HepG2 (cell line): ENCODE measurements at regions not wholly inside any gene's neighbourhood (a gene's known extent, or its start where the extent isn't known, plus 50 kb on each side); places are given as distances from the start of the nearest gene placed in this dataset.

Experiments
- CHD2 ChIP-seq: IDR thresholded peaks from 2 replicates; pipeline ENCODE4 v1.6.1; 2011; ENCODE audit warnings: low read depth, low read length, improper control_type of control experiment
- CTCF ChIP-seq: sonication (generic); formaldehyde crosslinking; IDR thresholded peaks from 2 replicates; pipeline ENCODE4 v1.5.0; 2020; ENCODE audit warnings: mild to moderate bottlenecking, missing genetic modification reagents, moderate library complexity
- ZMAT3 ChIP-seq: sonication (generic); formaldehyde crosslinking; conservative IDR thresholded peaks from 2 replicates; pipeline ENCODE4 v1.7.0; 2021; ENCODE audit warnings: missing genetic modification reagents

GRCh38 chr10:120005207-120006201 is 113.0 kb downstream of the SEC23IP start:
- no peak for TF ChIP-seq CHD2
- no peak for TF ChIP-seq ZMAT3 (CRISPR knock-in tag)
- no peak for TF ChIP-seq CTCF (CRISPR knock-in tag)
